Right lung (tissue), 2 donors: ENCODE measurements at regions not wholly inside any gene's neighbourhood (a gene's known extent, or its start where the extent isn't known, plus 50 kb on each side); places are given as distances from the start of the nearest gene placed in this dataset.
A peak's percentile ranks its signal among the peaks of the same experiment; 100 is the strongest.
"Not testable (repeated sequence)": the region's sequence is repeated elsewhere in the genome, so short reads cannot be mapped to it uniquely, and the experiment has no call there.

Source experiments
- DNase-seq, 2 donors: peaks; one replicate each; pipeline ENCODE4 v3.0.0-alpha.2; 2013

DNA sequence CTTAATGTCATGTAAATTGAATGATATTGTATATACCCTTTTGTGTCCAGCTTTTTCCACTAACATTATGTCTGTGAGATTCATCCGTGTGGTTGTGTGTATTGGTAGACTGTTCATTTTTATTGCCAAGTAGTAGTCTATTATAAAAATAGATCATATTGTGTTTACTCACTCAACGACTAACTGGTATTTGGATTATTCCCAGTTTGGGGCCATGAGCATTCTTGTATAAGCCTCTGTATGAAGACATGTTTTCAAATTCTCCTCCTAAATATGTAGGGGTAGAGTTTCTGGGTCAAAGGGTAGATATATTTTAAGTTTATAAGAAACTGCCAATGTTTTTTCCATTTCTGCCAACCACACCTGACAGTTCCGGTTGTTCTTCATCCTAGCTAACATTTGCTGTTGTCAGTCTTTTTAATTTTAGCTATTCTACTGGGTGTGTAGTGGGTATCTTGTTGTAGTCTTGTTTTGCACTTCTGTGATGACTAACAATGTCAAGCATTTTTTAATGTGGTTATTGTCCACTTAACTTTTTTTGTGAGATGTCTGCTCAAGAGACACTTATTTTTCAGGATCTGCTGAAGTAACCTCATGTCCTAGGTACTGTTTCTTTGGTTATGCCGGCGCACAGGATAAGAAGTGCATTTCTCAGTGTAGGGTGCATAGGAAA is 93.2 kb downstream of the DACT1 start:
- no peak for DNase-seq

DNA sequence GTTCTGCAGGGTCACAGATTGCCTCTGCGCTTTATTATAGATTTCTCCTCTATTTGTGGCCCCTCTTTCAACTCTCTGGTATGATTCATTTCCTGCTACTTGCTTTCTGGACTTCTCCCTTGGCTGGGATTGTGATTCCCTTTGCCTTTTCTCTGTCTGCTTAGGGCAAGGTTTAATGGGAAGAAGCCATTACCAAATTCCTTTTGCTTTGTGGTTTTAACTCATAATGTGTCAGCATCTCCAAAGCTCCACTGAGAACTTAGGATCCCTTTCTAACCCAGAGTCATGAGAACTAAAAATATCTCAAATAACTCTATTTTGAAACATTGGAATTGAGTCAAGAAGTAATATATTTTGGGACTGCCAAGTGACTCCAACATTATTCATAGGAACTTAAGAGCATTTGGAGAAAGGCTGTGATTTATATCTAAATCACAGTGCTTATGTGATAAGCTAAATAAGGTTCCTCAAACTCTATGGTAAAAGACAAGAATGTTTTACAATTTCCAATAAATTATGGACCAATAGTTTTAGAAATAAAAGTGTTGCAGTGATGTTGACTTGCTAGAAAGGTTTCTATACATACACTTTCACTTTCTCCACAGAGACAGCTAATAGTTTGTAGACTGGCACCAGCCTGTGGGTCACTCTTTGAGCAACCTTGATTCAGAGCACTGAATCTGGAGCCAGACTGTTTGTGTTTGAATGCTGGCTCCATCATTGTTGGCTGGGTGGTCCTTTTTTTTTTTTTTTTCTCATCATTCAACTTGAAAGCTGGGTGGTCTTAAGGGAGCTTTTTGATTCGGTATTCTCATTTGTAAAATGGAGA is 93.9 kb downstream of the DACT1 start:
- no peak for DNase-seq

DNA sequence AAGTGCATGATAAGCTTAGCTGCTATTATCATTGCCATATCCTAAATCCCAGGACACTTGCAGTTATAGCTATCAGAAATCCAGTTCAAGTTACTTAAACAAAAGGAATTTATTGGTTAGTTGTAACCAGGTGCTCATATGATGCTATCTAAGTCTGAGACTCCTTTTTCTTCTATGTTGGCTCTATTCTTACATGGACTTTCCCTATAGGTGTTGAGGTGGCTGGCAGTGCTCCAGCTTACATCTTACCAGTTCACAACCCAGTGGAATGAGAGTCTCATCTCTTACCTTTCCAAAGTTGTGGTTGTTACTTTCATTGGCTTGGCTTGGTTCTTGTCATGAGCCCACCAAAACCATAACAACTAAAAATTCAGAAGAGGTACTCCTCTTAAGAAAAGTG is 94.6 kb downstream of the DACT1 start:
- DNase-seq: no peak

DNA sequence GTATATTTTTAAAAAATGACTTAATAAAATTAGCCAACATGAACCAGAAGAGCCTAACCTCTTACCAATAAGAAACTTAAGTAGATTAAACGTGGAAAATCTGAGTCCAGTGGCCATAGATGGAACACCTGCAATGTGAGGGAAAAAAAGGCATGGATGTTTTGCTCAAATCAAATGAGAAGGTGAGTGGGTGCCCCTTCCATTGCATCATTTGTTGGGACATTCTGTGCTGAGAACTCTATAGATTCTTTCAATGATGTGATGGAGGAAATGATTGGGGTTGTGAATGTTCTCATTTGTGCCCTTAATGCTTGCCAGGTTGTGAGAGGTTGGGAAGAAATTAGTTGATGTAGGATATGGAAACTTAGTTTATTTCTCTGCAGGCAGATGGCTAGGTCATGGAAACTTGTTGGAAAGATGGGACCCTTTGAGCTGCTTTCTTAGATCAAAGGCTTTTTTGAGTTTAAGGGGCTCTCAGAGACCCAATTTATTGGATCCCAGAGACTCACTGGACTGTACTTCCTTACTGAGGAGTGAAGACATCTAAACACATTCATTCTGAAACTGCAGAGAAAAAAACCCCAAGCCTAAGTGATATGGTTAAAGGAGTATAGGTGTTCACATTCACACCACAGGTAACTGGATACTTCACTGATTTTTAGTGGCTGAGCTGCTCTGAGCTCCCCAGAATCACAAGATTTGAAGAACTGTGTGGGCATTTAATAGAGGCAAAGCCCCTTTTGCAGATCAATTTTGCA is 95.9 kb downstream of the DACT1 start:
- DNase-seq: no peak

DNA sequence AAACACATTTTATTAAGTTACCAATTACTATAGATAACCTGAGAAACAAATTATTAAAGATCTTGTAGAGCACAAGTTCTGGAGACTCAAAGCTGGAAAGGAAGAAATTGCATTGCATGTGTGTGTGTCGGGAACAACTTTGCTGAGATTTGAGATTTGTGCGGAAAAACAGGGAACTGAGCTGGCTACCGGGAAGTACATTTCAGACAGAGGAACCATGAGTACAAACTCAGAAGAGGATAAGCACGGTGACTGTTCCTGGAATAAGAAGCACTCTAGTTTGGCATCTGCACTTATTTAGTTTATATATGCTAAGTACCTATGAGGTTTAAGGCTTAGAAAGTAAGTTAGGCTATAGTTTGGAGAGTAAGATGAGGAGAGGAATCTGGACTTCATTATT is 97.8 kb downstream of the DACT1 start:
- DNase-seq: no peak

DNA sequence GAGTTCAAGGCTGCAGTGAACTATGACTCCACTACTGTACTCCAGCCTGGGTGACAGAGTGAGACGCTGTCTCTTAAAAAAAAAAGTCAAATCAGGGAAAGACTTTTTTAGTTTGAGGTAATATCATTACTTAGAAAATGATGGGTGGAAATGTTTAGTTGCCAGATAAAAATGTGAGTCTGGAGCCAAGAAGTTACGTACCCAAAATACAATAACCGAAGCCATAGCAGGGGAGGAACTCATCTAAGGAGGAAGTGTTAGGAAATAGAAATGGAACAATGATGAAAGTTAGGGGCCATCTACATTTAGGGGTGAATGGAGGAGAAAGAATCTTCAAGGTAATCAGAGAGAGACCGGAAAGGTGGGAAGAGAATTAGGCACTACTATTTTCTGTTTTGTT is 98.8 kb downstream of the DACT1 start:
- DNase-seq: no peak

DNA sequence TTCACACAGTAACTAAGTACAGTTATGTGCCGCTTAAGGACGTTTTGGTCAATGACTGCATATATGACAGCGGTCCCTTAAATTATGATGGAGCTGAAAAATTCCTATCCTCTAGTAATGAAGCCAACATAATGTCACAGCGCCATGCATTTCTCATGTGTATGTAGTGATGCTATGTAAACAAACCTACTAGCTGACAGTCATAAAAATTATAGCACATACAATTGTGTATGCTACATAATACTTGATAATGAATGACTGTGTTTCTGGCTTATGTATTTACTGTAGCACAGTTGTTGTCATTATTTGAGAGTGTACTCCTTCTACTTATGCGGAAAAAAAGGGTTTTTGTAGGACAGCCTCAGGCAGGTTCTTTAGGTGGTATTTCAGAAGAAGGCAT is 99.7 kb downstream of the DACT1 start:
- DNase-seq: no peak

DNA sequence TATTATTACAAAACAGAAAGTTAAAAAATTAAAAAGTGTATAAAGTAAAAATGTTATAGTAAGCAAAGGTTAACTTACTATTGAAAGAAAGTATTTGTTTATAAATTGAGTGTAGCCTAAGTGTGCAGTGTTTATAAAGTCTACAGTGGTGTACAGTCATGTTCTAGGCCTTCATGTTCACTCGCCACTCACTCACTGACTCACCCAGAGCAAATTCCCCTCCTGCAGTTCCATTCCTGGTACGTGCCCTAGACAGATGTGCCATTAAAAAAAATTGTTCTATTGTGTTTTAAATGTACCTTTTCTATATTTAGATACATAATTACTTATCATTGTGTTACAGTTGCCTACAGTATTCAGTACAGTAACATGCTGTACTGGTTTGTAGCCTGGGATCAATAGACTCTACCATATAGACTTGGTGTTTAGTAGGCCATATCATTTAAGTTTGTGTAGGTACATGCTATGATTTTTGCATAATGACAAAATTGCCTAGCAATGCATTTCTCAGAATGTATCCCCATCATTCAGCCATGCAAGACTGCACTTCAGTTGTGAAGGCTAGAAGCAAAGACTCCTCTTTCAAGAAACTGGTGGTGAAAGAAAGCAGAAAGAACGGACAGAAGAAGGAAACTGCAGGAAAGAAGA is 100.6 kb downstream of the DACT1 start:
- DNase-seq: no peak

DNA sequence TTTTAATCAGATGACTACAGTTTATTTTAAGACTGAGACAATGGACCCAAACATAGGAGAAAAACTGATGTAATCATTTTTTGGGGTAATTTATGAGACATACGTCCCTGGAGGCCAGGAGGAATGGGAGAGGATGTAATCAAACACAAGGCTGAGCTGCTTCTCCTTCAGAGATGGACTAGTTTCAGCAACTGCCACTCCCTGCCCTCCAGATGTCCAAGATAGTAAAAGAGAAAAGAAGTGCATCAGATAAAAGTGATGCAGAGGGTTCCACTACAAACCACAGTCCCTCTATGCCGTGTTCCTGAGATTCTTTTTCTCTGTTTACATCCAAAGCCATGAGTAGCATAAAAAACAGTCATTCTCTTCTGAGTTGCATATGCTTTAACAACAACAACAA is 101.1 kb downstream of the DACT1 start:
- no peak for DNase-seq

DNA sequence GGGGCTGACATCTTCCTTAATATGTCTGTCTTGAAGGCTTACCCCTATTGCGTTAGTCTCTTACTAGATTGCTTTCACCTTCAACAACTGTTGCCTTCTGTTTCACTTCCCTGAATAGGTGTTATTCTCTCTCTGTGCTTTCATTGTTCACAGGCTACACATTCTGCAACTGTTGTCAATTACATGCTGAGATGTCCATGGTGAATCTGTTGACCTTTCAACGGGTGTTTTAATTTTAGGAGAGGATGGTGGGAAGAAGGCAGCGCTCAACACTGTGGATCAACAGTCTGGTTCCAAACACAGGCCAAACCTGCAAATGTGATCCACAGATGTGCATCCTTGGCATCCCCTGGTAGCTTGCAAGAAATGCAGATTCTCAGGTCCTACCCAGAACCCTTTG is 101.9 kb downstream of the DACT1 start:
- DNase-seq: no peak

DNA sequence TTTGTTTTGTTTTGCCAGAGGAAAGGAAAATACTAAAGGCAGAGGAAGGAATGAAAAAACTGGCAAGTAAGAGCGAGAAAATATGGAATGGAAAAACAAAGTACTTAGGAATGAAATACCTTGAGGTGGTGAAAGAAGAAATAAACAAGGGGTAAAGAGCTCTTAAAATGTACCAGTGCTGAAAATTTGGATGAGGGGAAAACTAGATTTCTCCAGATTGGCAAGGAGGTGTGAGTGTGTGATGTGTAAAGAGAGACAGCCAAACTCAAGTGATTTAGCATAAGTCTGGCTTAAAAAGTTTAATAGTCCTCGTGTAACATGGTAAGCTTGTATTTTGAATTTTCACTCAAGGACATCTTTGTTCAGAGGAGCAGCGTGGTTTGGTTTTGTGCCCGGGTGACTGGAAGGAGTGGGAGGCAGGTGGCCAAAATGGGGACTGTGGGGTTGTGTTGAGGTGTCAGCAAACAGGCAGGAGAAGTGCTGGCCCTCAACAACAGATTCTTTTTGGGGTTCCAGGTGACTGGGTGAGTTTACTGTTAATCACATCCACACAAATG is 102.7 kb downstream of the DACT1 start:
- no peak for DNase-seq

DNA sequence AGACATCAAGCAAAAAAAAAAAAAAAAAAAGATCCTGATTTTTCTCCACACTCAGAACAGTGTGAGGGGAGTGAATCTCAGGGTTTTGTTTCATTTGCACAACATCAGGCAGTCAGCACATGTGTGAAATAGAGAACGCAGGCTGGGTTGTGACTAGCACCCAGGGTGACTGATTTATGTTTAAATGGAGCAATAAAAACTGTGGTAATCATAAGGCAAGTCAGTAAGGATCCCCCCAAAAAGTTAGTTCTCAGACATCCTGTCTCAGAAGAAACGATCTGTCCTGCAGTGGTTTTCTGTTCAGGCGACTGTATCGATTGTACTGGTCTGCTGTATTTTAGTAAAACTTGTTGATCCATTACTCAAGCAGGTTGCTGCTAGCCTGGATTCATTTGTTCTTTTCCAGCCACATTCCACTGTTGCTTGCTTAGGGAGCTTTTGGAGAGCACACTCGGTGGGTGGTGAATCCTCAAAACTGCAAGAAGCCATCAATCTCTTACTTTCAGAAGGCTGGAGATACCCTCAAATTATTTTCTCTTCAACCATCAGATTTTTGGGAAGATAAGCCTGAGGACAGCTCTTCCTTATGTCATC is 107.1 kb downstream of the DACT1 start:
- no peak for DNase-seq

DNA sequence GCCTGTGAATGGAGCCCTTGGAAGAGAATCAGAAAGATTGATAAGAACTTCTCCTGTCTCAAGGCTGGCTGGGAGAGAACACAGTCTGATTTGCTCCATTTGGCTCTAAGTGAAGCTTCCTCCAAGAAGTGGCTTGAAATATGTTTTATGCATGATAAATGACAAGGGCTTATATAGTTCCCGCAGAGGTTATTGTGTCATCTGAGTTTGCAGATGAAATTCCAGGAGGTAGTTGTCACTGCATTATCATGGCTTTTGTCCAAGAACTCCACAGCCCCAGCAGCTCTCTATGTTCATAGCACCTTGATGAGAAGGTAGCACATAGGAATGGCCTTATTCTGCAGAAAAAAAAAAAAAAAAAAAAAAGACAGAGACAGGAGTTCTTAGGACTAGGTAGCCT is 108.5 kb downstream of the DACT1 start:
- DNase-seq: no peak

DNA sequence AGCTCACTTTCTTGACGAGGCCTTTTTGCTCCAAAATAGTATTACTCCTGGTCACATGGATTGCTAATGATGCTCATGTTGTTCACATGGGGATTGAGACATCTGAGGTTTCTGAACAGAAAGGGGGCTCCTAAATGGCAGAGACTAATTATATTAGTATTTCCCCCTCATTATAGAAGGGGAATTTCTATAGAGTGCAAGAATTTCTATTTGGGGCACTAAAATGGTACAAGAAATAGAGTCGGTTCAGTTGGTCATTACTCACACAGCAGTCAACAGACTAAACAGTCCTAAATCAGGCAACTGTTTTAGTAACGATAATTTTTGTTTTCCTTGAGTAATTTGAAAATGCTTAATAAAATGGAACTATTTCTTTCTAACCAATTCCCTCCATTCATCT is 108.9 kb downstream of the DACT1 start:
- DNase-seq: no peak

DNA sequence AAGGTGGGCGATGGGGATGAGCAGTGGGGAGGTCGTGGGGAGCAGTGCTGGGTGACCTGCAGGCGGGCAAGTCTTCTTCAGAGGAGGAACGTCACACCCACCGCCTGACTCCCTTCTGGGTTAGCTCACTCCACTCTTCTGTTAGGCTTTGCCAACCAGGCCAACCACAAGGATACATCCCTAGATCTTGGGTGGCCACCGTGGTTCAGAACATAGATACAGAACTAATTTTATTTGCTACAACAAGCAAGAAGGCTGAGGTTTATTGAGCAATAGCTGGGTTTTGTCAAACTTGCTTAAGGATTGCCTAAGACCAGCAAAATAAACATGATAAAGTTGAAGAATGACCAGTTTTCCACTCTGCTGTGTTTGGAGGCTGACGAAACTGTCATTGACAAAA is 109.4 kb downstream of the DACT1 start:
- peak; percentile 67 to 83 for DNase-seq

DNA sequence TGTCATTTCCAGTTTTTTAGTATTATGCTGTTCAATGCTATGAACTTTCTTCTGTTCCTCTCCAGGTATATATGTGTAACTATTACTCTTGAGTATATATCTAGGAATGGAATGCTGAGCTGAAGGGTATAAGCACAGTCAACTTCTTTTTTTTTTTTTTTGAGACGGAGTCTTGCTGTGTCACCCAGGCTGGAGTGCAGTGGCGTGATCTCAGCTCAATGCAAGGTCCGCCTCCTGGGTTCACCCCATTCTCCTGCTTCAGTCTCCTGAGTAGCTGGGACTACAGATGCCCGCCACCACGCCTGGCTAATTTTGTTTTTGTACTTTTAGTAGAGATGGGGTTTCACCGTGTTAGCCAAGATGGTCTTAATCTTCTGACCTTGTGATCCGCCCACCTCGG is 110.5 kb downstream of the DACT1 start:
- DNase-seq: not testable (repeated sequence)

DNA sequence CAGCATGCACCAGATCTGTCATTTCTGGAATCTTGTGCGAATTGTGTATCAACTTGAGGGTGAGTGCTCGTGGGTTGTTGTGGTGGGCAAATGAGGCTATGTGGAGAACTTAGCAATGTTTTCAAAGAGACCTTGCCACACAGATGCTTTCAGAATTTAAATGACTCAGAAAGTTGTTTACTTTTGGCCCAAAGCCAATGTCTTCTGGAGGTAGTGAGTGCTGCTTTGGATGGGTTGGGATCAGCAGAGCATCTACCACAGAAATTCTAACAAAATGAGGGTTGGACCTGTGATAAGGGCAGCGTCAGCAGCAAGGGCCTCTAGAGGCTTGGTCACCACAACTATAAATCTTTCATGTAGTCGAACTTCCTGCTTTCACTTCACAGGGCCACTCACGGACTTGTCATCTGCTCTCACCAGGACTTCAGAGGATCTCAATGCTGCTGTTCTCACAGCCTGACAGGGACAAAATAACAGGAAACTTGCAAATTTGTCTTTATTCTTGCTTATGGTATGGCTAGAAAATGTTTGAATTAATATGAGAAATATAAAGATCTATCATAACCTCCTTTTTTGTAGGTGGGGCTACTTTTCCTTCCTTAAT is 111.4 kb downstream of the DACT1 start:
- no peak for DNase-seq

DNA sequence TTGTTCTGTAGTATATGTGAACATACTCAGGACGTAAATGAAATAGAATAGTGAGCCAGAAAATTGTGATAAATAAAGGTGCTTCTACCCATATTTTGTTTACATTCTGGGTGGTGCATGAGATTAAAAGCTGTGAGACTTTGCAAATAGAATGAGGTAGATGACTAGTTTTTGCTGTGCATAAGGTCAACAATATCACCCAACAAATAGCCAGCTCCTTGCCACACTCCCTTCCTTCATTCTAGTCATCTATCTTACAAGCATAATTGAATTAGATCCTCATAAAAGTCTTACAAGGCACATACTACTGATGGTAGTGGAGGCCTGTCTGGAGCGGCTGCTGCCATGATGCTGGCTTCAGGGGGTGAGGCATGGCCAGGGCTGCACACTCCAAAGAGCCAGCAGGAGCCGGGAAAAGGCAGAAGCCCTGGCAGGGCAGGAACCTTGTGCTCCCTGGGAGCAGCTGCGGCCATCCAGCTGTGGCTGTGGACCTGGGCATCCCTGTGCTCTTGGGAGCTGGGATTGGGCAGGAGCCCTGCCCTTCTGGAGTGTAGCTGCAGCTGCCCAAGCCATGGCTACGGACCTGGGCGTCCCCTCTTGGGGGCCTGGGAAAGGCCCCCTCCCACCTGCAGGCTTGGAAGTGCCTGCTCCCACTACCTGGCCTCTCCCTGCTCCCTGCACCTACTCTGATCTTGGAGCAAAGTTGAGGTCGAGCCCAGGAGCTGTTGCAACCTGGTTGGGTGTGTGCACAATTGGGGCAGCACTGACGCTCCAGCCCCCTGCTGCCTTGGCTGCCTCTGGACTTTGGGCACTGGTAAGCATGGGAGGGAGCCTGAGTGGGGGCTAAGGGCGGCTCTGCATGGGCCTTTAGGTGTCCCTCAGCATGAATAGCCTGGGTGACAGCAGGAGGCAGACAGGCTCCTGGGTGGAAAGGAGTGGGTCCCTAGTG is 112.8 kb downstream of the DACT1 start:
- no peak for DNase-seq

DNA sequence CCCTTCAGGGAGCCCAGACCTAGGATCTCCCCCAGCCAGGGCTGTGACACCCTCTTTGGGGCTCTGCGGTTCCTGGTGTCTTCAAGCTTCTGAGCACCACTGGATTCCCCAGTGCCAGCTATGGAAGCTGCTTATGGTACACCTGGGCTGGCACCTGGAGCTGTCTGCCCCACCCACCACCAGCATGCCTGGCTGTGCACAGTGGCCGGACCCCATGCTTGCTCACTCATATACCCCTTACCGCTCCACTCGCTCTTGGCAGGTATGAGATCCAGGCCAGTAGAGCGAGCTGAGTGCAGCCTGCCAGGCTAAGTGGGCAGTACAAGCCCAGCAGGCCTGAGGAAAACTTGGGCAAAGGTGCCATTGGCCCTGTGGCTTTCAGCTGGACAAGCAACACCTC is 114.0 kb downstream of the DACT1 start:
- no peak for DNase-seq

DNA sequence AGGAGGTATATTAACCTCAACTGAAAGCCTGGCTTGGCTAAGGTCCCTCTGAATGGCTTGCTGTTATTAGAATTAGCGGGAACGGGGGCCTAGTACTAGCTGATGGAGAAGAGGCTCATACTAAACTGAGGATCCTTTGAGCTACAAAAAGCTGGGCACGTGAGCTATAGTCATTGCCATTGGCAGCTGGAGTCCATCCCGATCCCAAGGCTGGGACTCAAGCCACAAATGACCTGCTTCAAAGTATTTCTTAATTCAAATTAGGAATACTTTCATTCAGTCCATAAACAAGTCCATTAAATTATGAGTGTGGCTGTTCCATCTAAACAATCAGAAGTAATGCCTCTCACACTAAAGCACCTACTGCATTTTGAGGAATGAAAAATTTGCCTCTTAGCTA is 114.5 kb downstream of the DACT1 start:
- DNase-seq: peak; percentile 38 to 55
